HG03196 (cell line): ENCODE measurements at regions not wholly inside any gene's neighbourhood (a gene's known extent, or its start where the extent isn't known, plus 50 kb on each side); places are given as distances from the start of the nearest gene placed in this dataset.

Experiments used
- ATAC-seq: cut with Tn5 transposase; IDR thresholded peaks from one replicate; pipeline ENCODE4 v1.9.1; 2021; ENCODE audit not compliant: unreplicated experiment

DNA sequence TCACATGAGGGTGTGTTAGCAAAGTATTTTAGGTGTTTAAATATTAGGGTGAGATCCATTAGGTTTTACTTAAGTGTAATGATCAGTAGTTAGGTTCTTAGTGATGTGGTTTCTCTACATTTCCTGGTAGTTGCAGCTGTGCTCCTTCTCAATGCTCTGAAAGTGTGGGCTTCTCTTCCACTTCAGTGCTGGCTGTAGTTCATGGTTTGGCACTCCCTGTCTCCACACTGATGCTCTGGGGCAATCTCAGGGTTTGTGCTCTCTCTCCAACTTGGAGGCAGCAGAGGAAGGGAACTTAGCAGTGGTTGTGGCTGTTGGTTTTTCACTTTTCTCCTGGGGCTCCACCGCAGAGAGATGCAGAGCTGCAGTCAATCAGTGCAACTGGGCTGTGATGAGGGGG is 507.5 kb downstream of the TMEM232 start:
- no peak for ATAC-seq

DNA sequence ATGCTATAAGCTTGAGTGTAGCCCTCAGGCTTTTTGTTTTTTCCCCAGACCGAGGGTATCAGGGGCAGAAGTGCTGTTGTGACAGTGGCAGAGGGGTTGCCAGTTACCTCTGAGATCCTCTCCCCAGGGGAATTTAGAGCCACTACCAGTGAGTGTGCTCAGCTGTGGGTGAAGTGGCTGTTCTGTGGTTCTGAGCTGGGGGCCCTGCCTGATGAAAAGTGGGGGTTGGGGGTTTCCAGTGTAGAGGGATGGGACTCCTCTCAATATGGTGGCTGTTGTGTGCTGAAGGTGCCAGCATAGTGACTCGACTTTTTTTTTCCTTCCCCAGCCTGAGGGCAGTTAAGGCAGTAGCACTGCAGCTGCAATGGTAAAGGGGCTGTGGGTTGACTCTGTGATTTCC is 506.7 kb downstream of the TMEM232 start:
- ATAC-seq: no peak

DNA sequence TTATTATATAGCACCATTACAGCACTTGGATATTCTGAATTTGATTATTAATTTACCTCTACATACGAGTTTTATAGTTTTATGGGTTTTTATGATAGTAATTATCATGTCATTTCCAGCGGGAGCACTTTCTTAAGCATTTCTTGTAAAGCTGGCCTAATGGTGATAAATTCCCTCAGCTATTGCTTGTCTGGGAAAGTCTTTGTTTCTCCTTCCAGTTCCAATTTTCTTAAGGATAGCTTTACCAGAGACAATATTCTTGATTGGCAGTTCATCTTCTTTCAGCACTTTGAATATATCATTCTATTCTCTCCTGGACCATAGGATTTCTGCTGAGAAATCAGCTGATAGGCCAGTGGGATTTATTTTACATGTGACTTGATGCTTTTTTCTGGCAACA is 505.4 kb downstream of the TMEM232 start:
- no peak for ATAC-seq

DNA sequence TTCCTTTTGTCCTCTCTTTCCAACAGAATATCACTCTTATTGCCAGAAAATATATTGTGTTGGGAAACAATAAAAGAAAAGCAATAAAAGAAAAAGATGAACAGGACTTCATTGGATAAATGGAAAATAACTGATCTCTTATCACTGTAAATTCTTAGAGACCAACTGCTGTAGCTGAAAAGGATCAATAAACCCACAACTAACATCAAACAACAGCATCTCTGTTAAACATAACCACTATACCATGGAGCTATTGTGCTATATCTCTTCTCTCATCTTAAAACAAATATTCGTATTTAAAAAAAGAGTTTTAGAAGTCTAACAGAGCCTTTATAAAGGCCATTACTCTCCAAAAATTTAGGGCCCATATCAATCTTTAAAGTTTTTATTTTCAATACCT is 502.4 kb downstream of the TMEM232 start:
- ATAC-seq: no peak

DNA sequence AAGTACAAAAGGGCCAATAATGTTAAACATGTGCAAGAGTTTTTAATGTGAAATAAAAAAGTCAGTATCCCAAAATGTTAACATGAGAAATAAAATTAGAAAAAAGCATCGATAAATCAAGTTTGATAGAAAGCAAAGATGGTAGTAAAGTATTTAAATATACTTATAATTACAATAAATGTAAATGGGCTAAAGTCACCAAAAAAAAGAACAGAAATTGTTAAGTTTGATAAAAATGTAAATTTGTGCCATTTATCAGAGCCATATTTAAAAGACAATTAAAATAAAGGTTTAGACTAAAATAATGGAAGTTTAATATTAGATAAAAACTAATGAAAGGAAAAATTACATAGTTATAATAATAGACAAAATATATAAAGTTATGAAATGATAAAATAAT is 500.5 kb downstream of the TMEM232 start:
- no peak for ATAC-seq

DNA sequence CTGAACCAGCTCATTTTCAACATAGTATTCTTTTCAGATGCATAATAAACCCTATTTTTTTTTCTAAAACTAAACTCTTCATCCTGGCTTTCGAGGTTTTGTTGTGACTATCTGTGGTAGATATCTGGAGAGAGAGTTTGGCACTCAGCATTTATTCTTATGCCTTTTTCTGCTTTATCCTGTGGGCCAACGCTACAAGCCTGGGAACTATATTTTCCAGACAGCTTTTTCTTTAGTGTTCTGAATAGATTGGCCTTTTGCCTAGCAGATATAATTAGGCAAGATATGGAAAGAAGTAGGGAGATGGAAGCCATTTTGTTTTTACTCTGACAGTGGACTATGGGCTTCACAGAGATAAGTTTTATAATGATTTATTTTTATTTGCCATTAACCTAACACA is 486.7 kb downstream of the TMEM232 start:
- ATAC-seq: no peak

DNA sequence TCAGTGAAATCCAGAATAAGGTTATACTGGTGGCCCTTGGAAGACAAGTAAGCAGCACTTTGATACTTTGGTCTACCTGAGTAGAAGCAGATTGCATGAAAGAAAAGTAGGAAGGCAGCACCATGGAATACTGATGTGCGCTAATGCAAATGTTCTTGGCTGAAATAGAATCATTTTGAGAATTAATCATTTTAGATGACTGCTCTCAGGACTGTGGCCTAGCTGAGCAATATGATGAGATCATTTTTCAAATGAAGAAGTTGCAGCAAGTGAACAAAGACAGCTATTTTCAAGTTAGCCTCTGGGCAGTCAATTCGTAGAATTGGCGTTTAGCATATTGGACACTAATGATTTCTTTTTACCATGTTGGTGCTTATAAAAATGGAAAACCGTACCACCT is 483.5 kb downstream of the TMEM232 start:
- ATAC-seq: no peak

DNA sequence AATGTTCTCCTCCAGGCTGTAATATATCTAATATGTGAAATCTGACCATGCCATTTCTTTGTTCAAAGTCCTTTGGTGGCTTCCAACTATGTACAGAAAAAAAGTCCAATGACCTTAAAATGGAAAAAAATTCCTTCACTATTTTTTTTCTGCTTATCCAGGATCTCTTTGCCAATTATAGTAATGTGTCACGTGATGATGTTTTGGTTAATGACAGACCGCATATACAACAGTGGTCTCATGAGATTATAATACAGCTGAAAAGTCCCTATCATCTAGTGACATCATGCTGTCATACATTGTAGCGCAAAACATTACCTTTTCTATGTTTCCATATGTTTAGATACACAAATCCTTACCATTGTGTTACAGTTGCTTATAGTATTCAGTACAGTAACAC is 477.6 kb downstream of the TMEM232 start:
- ATAC-seq: no peak

DNA sequence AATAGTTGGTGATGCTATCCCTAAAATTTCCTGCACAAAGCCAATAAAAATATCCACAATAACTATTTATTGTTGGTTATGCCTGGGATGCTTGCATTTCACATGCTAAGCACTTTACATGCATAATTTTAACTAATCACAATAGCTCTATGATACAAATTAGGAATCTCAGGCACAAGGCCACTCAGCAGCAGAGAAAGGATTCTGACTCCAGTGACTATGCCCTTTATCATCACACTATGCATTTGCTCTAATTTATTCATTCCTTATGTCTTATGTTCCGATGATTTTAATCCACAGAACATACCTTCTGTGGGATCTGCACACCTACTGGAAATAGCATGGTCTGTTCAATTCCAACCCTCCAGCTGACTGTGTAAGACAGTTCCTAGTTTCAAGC is 476.1 kb downstream of the TMEM232 start:
- no peak for ATAC-seq

DNA sequence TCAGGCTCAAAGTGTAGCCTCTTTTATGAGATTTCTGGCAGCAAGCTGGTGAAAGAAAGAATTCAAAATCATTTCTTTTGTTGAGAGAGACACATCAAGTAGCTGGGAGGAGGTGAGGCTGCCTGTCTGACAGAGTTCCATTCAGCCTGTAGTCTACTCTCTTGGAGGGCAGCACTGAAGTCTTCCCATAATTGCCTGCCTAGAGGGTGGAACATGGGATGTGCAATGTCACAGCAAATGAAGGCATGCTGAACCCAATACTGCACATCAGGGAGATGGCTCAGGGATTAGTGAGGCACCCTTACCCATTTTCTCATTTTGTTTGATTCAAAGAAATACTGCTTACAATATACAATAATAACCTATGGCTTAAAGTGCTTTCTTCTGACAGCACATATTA is 475.7 kb downstream of the TMEM232 start:
- no peak for ATAC-seq

DNA sequence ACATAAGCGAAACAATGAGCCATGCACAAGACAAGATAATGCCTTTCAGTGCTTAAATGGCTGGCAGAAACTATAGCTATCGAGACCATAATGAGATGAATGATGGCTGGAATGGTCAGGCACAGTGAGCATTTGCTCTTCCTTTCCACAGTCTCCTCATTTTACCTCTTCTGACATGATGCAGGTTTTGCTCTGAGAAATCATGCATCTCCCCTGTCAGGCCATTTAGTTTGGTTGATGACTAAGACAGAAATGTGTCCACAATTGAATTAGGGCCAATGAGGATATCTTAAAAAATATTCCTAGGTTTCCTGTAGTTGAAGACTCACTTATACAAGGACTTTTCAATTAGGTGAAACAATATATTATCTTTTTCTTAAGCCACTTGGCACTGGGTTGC is 475.1 kb downstream of the TMEM232 start:
- ATAC-seq: no peak

DNA sequence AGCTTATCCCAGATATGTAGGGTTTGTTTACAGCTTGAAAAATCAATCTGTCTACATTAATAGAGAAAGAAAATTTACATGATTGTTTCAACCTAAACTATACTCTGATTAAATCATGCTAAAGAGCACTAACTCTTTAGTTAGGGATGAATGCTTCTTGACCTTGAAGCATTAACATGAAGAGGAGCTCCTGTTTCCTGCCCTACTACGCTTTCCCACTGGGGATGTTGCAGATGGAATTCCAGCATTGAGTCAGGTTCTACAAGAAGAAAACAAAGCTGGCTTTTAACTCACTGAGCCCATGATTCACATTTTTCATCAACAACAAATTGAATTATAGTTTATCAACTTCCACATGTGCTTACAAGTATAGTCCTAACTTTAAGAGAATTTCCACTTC is 471.3 kb downstream of the TMEM232 start:
- ATAC-seq: no peak

DNA sequence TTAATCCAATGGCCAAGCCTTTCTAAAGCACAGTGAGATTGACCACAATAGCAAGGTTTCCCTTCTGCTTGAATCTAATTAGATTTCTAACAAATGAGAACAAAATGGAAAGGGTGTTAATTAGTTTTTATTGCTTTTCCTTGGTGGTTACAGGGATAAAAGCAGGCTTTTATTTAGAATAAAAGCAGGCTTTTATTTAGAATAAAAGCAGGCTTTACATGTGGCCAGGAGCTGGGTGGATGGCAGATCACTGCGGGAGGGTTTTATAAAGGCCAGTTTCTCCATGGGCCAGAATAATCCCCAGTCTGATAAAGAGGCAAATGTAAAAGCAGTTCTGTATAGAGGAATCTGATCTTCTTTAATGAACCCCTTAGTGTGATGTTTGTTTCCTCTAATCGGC is 470.2 kb downstream of the TMEM232 start:
- no peak for ATAC-seq

DNA sequence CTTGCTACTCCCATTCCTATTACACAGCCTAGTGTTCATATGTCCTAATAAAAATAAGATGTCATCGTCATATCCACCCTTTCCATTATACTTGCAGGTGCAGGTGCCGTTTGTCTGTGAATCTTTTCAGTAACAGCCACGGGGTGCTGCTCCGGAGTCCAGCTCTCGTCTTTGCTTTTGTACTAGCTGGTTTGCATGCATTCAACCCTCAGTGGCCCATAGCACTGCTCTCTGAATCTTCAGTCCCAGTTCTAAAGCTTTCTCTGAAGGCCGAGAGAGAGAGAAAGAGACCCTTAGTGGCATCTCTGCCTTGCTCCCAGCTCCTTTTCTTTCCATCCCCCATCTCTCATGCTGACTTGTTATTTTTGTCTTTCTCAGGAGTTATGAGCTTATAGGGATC is 468.5 kb downstream of the TMEM232 start:
- ATAC-seq: no peak

DNA sequence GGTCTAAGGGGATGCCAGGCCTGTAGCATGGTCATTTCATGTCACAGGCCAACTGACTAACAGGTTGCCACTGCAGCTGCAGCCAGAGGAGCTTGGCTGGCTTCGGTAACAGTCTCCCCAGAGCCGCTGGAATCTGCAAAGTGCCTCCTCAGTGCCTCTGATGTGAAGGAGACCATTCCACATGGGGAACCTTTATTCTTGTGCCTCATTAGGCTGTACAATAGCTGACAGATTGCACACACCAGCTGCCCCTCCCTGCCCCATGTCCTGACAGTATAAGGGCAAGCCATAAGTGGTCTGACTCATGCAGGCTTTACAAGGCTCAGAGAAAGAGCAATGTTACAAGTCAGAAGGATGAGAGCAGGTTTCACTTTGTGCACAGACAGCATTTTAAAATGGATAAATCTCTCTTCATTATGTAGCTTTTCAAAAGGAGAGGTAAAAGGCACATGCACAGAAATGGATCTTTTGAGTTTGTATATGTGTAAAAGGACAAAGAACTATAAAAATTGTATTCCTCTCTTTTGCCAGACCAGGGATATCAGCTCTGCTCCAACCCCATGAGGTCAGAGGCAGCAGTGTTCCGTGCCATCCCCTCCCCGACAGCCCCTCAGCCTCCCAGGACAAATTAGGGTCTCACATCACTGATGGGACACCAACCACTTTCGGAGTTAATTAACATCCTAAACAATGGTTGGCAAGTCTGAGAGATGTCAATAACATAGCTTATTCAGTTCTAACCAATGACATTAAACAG is 467.8 kb downstream of the TMEM232 start:
- no peak for ATAC-seq

DNA sequence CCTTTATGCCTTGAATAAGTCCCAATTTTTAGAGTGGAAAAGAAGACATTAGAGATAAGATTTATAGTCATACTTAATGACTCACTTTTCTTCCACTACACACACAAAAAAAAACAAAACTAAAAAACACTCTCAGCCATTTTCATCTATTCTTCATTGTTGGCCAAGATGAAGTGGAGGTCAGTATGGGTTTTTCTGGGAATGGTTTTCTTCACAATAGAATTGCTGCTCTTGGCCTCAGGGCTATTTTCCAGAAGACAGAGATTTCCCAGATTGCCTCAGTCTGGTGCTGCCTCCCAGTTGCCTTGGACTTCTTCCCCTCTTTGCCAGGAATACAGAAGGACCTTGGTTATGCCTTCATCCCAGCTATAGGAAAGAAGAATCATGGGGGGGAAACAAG is 463.7 kb downstream of the TMEM232 start:
- no peak for ATAC-seq

DNA sequence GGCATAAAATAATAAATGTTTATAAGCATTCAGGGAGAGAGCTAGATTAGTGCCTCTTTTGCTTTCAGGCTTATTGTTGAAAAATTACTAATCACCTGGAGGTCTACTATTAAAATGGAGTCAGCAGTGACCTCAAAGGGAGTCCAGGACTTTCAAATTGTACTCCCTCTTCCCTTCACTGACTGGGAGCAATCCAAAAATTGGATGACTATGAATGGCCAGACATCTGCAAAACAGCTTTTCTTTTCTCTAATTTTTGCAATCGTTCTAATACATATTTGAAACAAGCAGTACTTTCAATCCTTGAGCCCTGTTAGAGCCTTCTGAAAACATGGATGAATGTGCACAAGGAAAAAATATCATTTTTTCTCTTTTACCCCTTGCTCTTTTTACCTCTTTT is 461.8 kb downstream of the TMEM232 start:
- ATAC-seq: no peak

DNA sequence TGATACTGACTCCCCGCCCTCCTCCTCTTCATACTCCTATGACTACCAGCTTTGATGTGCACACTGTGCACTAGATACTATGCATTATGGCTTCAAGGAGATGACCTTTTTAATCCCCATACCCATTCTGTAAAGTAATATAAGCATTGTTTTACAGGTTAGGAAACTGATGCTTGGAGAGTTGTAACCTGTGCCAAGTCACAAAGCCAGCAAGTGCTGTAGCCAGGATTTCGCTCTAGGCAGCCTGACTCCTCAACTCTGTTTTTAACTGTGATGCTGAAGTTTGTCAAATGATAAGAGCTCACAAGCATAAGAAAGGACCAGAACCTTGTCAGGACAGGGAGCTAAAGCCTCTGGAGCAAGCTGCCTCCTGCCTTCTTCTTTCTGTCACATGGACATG is 461.3 kb downstream of the TMEM232 start:
- no peak for ATAC-seq

DNA sequence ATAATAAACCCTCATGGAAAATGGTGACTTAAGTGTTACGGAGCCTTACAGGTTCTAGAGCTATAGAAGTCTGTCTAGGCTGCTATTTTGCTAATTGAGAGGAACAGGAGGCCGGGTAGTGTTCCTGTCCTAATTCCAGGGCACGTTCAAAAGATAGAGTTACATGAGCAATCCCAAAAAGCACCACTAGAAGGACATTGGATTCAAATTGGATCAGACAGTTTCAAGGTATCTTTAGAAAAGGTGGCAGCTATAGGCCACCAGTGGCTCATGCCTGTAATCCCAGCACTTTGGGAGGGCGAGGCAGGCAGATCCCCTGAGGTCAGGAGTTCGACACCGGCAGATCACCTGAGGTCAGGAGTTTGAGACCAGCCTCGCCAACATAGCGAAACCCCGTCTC is 458.8 kb downstream of the TMEM232 start:
- ATAC-seq: no peak

DNA sequence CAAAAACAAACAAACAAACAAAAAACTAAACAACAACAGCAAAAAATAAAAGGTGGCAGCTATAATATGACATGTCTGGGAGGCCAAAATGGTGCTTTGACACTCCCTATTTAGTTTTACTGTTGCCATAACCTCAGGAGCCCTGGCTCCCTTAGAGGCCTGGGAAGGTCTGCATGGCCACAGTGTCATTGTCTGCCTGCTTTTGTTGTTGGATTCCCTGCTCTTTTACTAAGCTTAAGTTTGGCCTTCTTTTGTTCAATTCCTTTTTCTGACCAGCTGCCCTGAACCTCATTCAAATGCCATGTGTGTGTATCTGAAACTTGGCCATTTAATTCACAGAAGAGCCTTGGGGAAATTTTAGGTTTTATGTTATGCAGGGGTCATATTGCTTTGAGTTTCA is 458.2 kb downstream of the TMEM232 start:
- ATAC-seq: no peak

DNA sequence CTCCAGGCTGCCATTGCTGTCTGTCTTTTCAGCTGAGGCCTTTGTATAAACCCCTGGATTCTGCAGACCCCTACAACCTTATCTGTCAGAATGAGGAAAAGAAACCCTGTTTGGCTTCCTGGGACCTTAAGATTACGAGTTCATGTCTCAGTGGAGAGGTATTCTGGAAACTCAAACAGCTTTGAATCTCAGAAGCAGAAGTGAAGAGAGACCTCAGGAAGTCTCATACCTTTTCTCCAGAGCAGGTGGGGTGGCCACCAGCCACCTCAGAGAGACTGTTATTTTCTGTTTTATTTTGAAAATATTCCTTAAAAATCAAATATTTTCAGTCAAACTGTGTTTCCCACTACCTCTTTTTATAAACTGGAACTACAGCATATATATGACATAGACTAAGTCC is 457.5 kb downstream of the TMEM232 start:
- no peak for ATAC-seq

DNA sequence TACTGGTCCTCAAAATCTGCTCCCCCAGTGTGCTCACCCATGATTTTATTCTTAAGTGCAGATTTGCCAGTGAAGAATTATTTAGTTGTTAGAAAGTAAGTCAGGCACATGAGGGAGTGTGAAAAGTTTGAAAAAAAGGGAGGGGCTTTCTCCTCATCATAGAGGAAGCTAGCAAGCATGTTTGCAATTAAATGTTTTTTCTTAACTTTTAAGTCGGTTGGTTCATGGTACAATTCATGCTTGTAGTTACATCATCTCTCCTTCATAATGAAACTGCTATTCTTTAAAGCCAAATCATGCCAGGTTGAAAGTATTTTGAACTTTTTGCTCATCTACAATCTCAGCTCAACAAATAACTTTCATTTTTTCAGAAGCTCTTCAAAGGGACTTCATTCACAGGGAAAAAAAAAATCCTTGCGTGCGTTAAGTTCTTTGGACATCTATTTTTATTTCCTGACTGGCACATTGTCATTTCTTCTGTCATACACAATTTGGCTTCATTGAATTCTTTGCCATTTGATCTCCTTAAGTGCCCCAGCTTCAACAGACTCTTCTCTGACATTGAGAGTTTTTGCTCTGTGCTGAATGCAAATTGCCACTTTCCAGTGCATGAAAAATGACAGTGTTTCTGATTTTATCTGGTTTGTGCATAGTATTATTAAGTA is 456.9 kb downstream of the TMEM232 start:
- no peak for ATAC-seq

DNA sequence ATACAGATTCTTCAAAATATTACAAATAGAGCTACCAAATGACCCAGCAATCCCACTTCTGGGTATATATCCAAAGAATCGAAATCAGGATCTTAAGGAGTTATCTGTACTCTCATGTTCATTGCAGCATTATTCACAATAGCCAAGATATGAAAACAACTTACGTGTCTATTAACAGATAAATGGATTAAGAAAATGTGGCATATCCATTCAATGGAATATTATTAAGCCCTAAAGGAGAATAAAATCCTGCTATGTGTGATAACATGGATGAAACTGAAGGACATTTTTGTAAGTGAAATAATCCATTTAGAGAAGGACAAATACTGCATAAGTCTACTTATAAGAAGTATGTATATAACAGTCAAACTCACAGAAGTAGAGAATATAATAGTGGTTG is 450.6 kb downstream of the TMEM232 start:
- ATAC-seq: no peak
